ENCODE measurements at regions not wholly inside any gene's neighbourhood (a gene's known extent, or its start where the extent isn't known, plus 50 kb on each side); places are given as distances from the start of the nearest gene placed in this dataset.

- POLR2A ChIA-PET (ENCODE audit: unreplicated experiment), result no interaction called here
These were observed 108.1 kb upstream of the ERCC4 start for GRCh38 chr16:13811834-13812233.

GRCh38 chr16:13816701-13817100 lies 103.3 kb upstream of the ERCC4 start:
- no peak for ATAC-seq
- H3K4me2 ChIP-seq (ENCODE audit: low read length), result no peak overlapping the region
- BruUV-seq (replicated peaks), result no TSS peak
- H3K27ac ChIP-seq (ENCODE audit: low read length), result no peak overlapping the region
- no peaks in the 10 kb centered on the region for H3K9me2 ChIP-seq (replicated peaks; ENCODE audit: low read length)
- H3K9me3 ChIP-seq (ENCODE audit: low read length), result no peaks in the 10 kb centered on the region
- H3K9ac ChIP-seq (ENCODE audit: low read length), result no peak overlapping the region
- ChIA-PET POLR2A (ENCODE audit: unreplicated experiment) (no interaction called here), CTCF (no interaction called here)
- H3F3A ChIP-seq (ENCODE audit: low read length, unreplicated experiment), result no peaks in the 10 kb centered on the region
- no peaks in the 10 kb centered on the region for H3K36me3 ChIP-seq (ENCODE audit: low read depth, low read length)
- H3K27me3 ChIP-seq (ENCODE audit: low read length), result peaks cover 5% of the 10 kb centered on the region; the same call in 1 of the 2 replicates
- no peak overlapping the region for H3K4me3 ChIP-seq (ENCODE audit: low read length)
- no peak for DNase-seq
- H3K4me1 ChIP-seq (ENCODE audit: insufficient read depth, low read length), result no peaks in the 10 kb centered on the region
- intact Hi-C loops (cut with micrococcal nuclease), result no loop called here
- no peaks in the 10 kb centered on the region for H4K20me1 ChIP-seq (ENCODE audit: low read length)
- TF ChIP-seq EZH2 (IDR thresholded peaks at IDR 0.05; ENCODE audit: low read length, unreplicated experiment) (no peak), EZH2phosphoT487 (IDR thresholded peaks at IDR 0.05; ENCODE audit: borderline replicate concordance, low read length) (no peak)
- TF ChIP-seq, protein P1, sequence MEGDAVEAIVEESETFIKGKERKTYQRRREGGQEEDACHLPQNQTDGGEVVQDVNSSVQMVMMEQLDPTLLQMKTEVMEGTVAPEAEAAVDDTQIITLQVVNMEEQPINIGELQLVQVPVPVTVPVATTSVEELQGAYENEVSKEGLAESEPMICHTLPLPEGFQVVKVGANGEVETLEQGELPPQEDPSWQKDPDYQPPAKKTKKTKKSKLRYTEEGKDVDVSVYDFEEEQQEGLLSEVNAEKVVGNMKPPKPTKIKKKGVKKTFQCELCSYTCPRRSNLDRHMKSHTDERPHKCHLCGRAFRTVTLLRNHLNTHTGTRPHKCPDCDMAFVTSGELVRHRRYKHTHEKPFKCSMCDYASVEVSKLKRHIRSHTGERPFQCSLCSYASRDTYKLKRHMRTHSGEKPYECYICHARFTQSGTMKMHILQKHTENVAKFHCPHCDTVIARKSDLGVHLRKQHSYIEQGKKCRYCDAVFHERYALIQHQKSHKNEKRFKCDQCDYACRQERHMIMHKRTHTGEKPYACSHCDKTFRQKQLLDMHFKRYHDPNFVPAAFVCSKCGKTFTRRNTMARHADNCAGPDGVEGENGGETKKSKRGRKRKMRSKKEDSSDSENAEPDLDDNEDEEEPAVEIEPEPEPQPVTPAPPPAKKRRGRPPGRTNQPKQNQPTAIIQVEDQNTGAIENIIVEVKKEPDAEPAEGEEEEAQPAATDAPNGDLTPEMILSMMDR (conservative IDR thresholded peaks at IDR 0.05; ENCODE audit: low read depth, low read length), result no peak
- no peaks in the 10 kb centered on the region for H3K79me2 ChIP-seq (ENCODE audit: low read length)
- no peak overlapping the region for H2AFZ ChIP-seq (ENCODE audit: low read length)

More at GRCh38 chr16:13811834-13812233, 108.1 kb upstream of the ERCC4 start:
- H3K9ac ChIP-seq (ENCODE audit: low read length), result no peak overlapping the region
- H3K79me2 ChIP-seq (ENCODE audit: low read length), result no peaks in the 10 kb centered on the region
- no TSS peak for BruUV-seq (replicated peaks)
- H3K4me3 ChIP-seq (ENCODE audit: low read length), result no peak overlapping the region
- H3K27me3 ChIP-seq (ENCODE audit: low read length), result peaks cover 17% of the 10 kb centered on the region
- TF ChIP-seq EZH2phosphoT487 (IDR thresholded peaks at IDR 0.05; ENCODE audit: borderline replicate concordance, low read length) (no peak), EZH2 (IDR thresholded peaks at IDR 0.05; ENCODE audit: low read length, unreplicated experiment) (no peak)
- TF ChIP-seq, protein P1 (conservative IDR thresholded peaks at IDR 0.05; ENCODE audit: low read depth, low read length), result no peak
- H2AFZ ChIP-seq (ENCODE audit: low read length), result no peak overlapping the region
- DNase-seq, result no peak
- H3K27ac ChIP-seq (ENCODE audit: low read length), result no peak overlapping the region
- no peaks in the 10 kb centered on the region for H3K9me2 ChIP-seq (replicated peaks; ENCODE audit: low read length)
- no peak for ATAC-seq
- no peaks in the 10 kb centered on the region for H3K9me3 ChIP-seq (ENCODE audit: low read length)
- no peaks in the 10 kb centered on the region for H3K36me3 ChIP-seq (ENCODE audit: low read depth, low read length)
- H3F3A ChIP-seq (ENCODE audit: low read length, unreplicated experiment), result no peaks in the 10 kb centered on the region
- intact Hi-C loops (cut with micrococcal nuclease), result no loop called here
- no peaks in the 10 kb centered on the region for H3K4me1 ChIP-seq (ENCODE audit: insufficient read depth, low read length)
- H3K4me2 ChIP-seq (ENCODE audit: low read length), result no peak overlapping the region
- no peaks in the 10 kb centered on the region for H4K20me1 ChIP-seq (ENCODE audit: low read length)
- CTCF ChIA-PET, result no interaction called here

- CTCF ChIA-PET, result no interaction called here
- TF ChIP-seq, protein P1 (conservative IDR thresholded peaks at IDR 0.05; ENCODE audit: low read depth, low read length), result no peak
- TF ChIP-seq EZH2phosphoT487 (IDR thresholded peaks at IDR 0.05; ENCODE audit: borderline replicate concordance, low read length), result no peak
These were observed 96.5 kb upstream of the ERCC4 start for GRCh38 chr16:13823501-13823900.

More at GRCh38 chr16:13823501-13823900, 96.5 kb upstream of the ERCC4 start:
- Histone ChIP-seq H3F3A (ENCODE audit: low read length, unreplicated experiment) (no peaks in the 10 kb centered on the region), H2AFZ (ENCODE audit: low read length) (no peak overlapping the region), H3K9me3 (ENCODE audit: low read length) (no peaks in the 10 kb centered on the region), H3K4me1 (ENCODE audit: insufficient read depth, low read length) (no peaks in the 10 kb centered on the region), H4K20me1 (ENCODE audit: low read length) (no peaks in the 10 kb centered on the region), H3K4me3 (ENCODE audit: low read length) (no peak overlapping the region), H3K79me2 (ENCODE audit: low read length) (no peaks in the 10 kb centered on the region), H3K36me3 (ENCODE audit: low read depth, low read length) (no peaks in the 10 kb centered on the region), H3K4me2 (ENCODE audit: low read length) (no peak overlapping the region), H3K27me3 (ENCODE audit: low read length) (peaks cover 5% of the 10 kb centered on the region; the same call in 1 of the 2 replicates), H3K9me2 (replicated peaks; ENCODE audit: low read length) (no peaks in the 10 kb centered on the region), H3K9ac (ENCODE audit: low read length) (no peak overlapping the region), H3K27ac (ENCODE audit: low read length) (no peak overlapping the region)
- DNase-seq (no peak), ATAC-seq (no peak)
- intact Hi-C loops (cut with micrococcal nuclease), result no loop called here
- no TSS peak for BruUV-seq (replicated peaks)
- POLR2A ChIA-PET (ENCODE audit: unreplicated experiment), result no interaction called here

Data from PC-3 (cell line).